ENCODE measurements at regions not wholly inside any gene's neighbourhood (a gene's known extent, or its start where the extent isn't known, plus 50 kb on each side); places are given as distances from the start of the nearest gene placed in this dataset.

DNA sequence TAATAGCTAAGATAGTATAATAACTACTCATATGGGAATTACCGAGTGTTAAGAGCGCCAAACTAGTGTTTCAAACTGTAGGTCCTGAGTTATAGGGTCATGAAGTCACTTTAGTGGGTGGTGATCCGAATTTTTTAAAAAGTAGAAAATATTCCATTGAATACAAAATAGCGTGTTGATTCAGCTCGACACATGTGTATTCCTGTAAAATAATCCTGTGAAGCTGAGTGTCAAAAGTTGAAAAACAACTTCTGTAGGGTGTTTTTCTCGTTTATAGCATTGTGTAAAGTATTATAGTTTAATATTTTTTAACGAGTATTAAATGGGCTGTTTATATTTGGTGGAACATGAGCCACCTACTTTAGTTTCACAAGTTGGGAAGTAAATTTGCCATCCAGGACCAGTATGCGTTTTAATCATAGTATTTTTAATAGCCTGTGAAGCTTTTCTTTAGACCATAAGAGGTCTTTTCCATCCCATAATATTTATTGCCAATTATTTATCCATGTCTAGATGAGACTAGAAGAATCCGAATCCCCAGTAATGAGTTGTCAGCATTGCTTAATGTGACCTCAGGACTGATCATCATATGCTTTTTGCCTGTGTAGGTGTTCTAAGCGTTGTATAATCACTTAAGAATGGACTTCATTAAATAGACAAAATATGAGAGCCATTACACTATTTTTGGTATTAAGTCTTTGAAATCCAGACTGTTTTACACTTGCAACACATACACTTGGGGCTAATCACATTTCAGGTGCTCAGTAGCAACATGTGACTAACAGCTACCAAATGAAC is 84.1 kb downstream of the PTPDC1 start:
- Histone ChIP-seq H3K4me3 (ENCODE audit: low read depth, low read length) (peak overlapping the region; percentile 87), H3K27me3 (ENCODE audit: control insufficient read depth, insufficient read depth, low read length) (no peaks in the 10 kb centered on the region), H3K9me3 (ENCODE audit: control insufficient read depth, insufficient read depth, low read length) (no peaks in the 10 kb centered on the region), H3K27ac (ENCODE audit: low read depth, low read length) (no peak overlapping the region)
- DNase-seq (ENCODE audit: low read depth, low spot score), result no peak
- ChIA-PET POLR2A (interaction anchor here (0.8 to 1.1 kb wide), 3 partner anchors 19 to 58 kb away, joined by 3 to 7 read pairs (median 3); no protein-coding TSS in a partner anchor), CTCF (interaction anchor here (0.6 to 1.4 kb wide), 5 partner anchors 45 to 426 kb away, joined by 3 to 5 read pairs (median 4); no protein-coding TSS in a partner anchor)
- TF ChIP-seq, protein P1, sequence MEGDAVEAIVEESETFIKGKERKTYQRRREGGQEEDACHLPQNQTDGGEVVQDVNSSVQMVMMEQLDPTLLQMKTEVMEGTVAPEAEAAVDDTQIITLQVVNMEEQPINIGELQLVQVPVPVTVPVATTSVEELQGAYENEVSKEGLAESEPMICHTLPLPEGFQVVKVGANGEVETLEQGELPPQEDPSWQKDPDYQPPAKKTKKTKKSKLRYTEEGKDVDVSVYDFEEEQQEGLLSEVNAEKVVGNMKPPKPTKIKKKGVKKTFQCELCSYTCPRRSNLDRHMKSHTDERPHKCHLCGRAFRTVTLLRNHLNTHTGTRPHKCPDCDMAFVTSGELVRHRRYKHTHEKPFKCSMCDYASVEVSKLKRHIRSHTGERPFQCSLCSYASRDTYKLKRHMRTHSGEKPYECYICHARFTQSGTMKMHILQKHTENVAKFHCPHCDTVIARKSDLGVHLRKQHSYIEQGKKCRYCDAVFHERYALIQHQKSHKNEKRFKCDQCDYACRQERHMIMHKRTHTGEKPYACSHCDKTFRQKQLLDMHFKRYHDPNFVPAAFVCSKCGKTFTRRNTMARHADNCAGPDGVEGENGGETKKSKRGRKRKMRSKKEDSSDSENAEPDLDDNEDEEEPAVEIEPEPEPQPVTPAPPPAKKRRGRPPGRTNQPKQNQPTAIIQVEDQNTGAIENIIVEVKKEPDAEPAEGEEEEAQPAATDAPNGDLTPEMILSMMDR (IDR thresholded peaks at IDR 0.05; ENCODE audit: low read depth, low read length), result no peak

DNA sequence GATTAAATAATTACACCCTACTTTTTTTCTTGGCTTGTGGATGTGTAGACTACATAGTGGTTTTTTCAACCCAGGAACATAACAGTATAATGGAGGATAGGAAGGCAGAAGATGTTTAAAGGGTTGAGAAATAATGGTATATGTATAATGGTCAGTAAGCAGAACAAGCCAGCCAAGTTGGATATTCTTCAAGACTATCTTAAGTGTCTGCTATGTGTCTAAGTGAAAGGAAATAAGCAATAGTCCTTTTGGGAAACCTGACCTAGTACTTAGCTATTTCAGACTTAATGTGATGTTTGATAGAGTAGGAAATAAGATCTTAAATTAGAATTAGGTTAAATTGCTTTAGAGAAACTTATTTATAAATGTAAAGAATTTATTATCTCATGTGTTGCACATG is 85.7 kb downstream of the PTPDC1 start:
- H3K4me3 ChIP-seq (ENCODE audit: low read depth, low read length), result peak overlapping the region; percentile 4; the same call in 1 of the 2 replicates
- no peak overlapping the region for H3K27ac ChIP-seq (ENCODE audit: low read depth, low read length)
- CTCF ChIA-PET, result interaction anchor here (1.0 to 1.7 kb wide), 2 partner anchors 44 to 105 kb away, joined by 4 to 6 read pairs; no protein-coding TSS in a partner anchor
- no peaks in the 10 kb centered on the region for H3K9me3 ChIP-seq (ENCODE audit: control insufficient read depth, insufficient read depth, low read length)
- TF ChIP-seq, protein P1 (IDR thresholded peaks at IDR 0.05; ENCODE audit: low read depth, low read length), result no peak
- no peaks in the 10 kb centered on the region for H3K27me3 ChIP-seq (ENCODE audit: control insufficient read depth, insufficient read depth, low read length)
- DNase-seq (ENCODE audit: low read depth, low spot score), result no peak
- POLR2A ChIA-PET, result no interaction called here

DNA sequence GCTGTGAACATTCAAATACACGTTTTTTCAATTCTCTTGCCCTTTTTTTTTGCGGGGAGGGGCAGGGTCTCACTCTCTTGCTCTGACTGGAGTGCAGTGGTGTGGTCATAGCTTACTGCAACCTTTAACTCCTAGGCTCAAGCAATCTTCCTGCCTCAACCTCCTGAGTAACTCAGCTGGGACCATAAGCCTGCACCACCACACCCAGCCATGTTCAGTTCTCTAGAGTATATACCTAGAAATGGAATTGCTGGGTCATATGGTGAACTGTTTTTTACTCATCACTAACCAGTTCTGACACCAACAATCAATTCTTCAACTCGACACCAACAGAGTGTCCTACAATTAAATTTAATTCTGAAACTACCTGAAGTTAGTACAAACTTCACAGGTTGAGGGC is 85.5 kb upstream of the ZNF169 start:
- POLR2A ChIA-PET, result no interaction called here
- TF ChIP-seq, protein P1 (IDR thresholded peaks at IDR 0.05; ENCODE audit: low read depth, low read length), result no peak
- no peaks in the 10 kb centered on the region for H3K27me3 ChIP-seq (ENCODE audit: control insufficient read depth, insufficient read depth, low read length)
- CTCF ChIA-PET, result interaction anchor here (0.9 to 1.5 kb wide), 2 partner anchors 92 to 160 kb away, joined by 3 to 11 read pairs; no protein-coding TSS in a partner anchor
- no peak for DNase-seq (ENCODE audit: low read depth, low spot score)
- H3K27ac ChIP-seq (ENCODE audit: low read depth, low read length), result no peak overlapping the region
- H3K9me3 ChIP-seq (ENCODE audit: control insufficient read depth, insufficient read depth, low read length), result no peaks in the 10 kb centered on the region
- H3K4me3 ChIP-seq (ENCODE audit: low read depth, low read length), result no peak overlapping the region

DNA sequence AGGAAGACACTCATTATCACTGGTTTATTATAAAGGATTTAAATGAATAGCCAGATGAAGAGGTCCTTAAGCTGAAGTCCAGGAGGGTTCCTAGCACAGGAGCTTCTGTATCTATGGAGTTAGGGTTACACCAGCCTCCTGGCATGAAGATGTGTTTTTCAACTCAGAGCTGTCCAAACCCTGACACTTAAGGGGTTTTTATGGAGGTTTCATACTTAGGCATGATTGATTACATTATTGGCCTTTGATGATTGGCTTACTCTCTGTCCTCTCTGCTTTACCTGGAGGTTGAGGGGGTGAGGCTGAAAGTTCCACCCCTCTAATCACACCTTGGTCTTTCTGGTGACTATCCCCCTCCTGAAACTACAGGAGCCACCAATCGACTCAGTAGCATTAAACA is 84.9 kb upstream of the ZNF169 start:
- Histone ChIP-seq H3K27ac (ENCODE audit: low read depth, low read length) (no peak overlapping the region), H3K4me3 (ENCODE audit: low read depth, low read length) (no peak overlapping the region), H3K27me3 (ENCODE audit: control insufficient read depth, insufficient read depth, low read length) (no peaks in the 10 kb centered on the region), H3K9me3 (ENCODE audit: control insufficient read depth, insufficient read depth, low read length) (no peaks in the 10 kb centered on the region)
- ChIA-PET POLR2A (no interaction called here), CTCF (interaction anchor here (1.0 kb wide), 1 partner anchor 160 kb away, joined by 3 read pairs; no protein-coding TSS in a partner anchor)
- TF ChIP-seq, protein P1 (IDR thresholded peaks at IDR 0.05; ENCODE audit: low read depth, low read length), result no peak
- DNase-seq (ENCODE audit: low read depth, low spot score), result no peak

DNA sequence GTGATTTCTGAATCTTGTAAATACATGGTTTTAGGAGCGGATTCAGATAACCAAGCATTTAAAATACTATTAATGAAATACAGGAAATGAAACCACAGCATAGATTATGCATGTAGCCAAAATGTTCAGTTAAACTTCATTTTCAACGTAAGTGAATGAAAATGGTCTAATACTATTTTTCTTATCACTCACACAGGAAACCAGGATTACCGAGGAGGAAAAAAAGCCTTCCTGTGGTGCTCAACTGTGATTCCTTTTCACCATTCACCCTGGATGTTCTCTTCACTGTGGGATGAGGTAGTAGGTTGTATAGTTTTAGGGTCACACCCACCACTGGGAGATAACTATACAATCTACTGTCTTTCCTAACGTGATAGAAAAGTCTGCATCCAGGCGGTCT is 83.4 kb upstream of the ZNF169 start:
- ChIA-PET POLR2A (no interaction called here), CTCF (no interaction called here)
- no peaks in the 10 kb centered on the region for H3K27me3 ChIP-seq (ENCODE audit: control insufficient read depth, insufficient read depth, low read length)
- no peaks in the 10 kb centered on the region for H3K9me3 ChIP-seq (ENCODE audit: control insufficient read depth, insufficient read depth, low read length)
- TF ChIP-seq, protein P1 (IDR thresholded peaks at IDR 0.05; ENCODE audit: low read depth, low read length), result no peak
- H3K4me3 ChIP-seq (ENCODE audit: low read depth, low read length), result no peak overlapping the region
- no peak overlapping the region for H3K27ac ChIP-seq (ENCODE audit: low read depth, low read length)
- no peak for DNase-seq (ENCODE audit: low read depth, low spot score)

All from AG04450 (cell line).